GM12878 (cell line): ENCODE measurements at regions not wholly inside any gene's neighbourhood (a gene's known extent, or its start where the extent isn't known, plus 50 kb on each side); places are given as distances from the start of the nearest gene placed in this dataset.

ENCODE experiments used
- ATAC-seq: fragments of 200-7000 bp; cut with Tn5 transposase; 3 replicates; pipeline ENCODE4 v1.9.1; 2020; ENCODE audit warnings: mild to moderate bottlenecking, moderate library complexity
- BruUV-seq: library from RNA; stranded (reverse); fragments of 400-500 nt; replicated peaks from 2 replicates; lab custom pipeline; 2021; lab: Mats Ljungman, UMichigan
- CTCF ChIA-PET: fragments of 300-600 bp; sonication (Branson Sonifier 250); formaldehyde crosslinking; extraction: SDS; loops from one replicate; lab custom pipeline; 2021; ENCODE audit warnings: inconsistent platforms; lab: Yijun Ruan, JAX
- POLR2A ChIA-PET: fragments of 350-600 bp; formaldehyde crosslinking; extraction: SDS; loops from one replicate; lab custom pipeline; 2021; ENCODE audit warnings: inconsistent platforms; lab: Charles Lee
- RAD21 ChIA-PET: fragments of 300-600 bp; sonication (Branson Sonifier 250); formaldehyde crosslinking; loops from one replicate; lab custom pipeline; 2023; ENCODE audit warnings: antibody characterized with exemption; ENCODE audit not compliant: unreplicated experiment; lab: Charles Lee
- SMC1A ChIA-PET: fragments of 300-600 bp; sonication (Branson Sonifier 250); formaldehyde crosslinking; loops from one replicate; lab custom pipeline; 2023; ENCODE audit not compliant: unreplicated experiment, uncharacterized antibody; lab: Charles Lee
- DNase-seq: peaks from one replicate; pipeline ENCODE4 v3.0.0-alpha.2; 2011; ENCODE audit warnings: low read depth, low spot score
- FAIRE-seq: peaks from 3 replicates; lab custom pipeline; 2011; peaks lifted over from hg19 to GRCh38; lab: Jason Lieb, UNC
- H2AFZ ChIP-seq: 2 replicates; pipeline ENCODE4 v1.6.0; 2011; ENCODE audit warnings: low read depth, low read length, control low read depth; ENCODE audit not compliant: control insufficient read depth
- H3K27ac ChIP-seq: 2 replicates; pipeline ENCODE4 v1.5.1; 2011; ENCODE audit warnings: control low read depth; ENCODE audit not compliant: control insufficient read depth, insufficient read depth
- H3K27me3 ChIP-seq, 2 experiments: replicated peaks in 1 of 2; 2 replicates each; pipeline versions ENCODE4 v1.6.0 to v1.6.1; 2011; ENCODE audit warnings: low read length in 1 of 2; ENCODE audit not compliant: control insufficient read depth in 2 of 2, insufficient read depth in 2 of 2
- H3K36me3 ChIP-seq, 2 experiments: 2 replicates each; pipeline ENCODE4 v1.5.1; 2011; ENCODE audit warnings: low read length in 1 of 2; ENCODE audit not compliant: control insufficient read depth in 2 of 2, insufficient read depth in 2 of 2
- H3K4me1 ChIP-seq: 2 replicates; pipeline ENCODE4 v1.6.1; 2011; ENCODE audit warnings: mild to moderate bottlenecking, low read length, moderate library complexity, mixed read lengths; ENCODE audit not compliant: control insufficient read depth, insufficient read depth
- H3K4me2 ChIP-seq: 2 replicates; pipeline ENCODE4 v1.6.0; 2011; ENCODE audit warnings: control low read depth; ENCODE audit not compliant: control insufficient read depth, insufficient read depth
- H3K4me3 ChIP-seq: fragments of 200-600 bp; sonication (generic); 2 replicates; pipeline ENCODE4 v1.5.1; 2016
- H3K79me2 ChIP-seq: 2 replicates; pipeline ENCODE4 v1.6.0; 2011; ENCODE audit warnings: low read length; ENCODE audit not compliant: control insufficient read depth, insufficient read depth
- H3K9ac ChIP-seq: 2 replicates; pipeline ENCODE4 v1.8.0; 2011; ENCODE audit warnings: low read length, control low read depth, mixed read lengths; ENCODE audit not compliant: control insufficient read depth, insufficient read depth
- H3K9me3 ChIP-seq: replicated peaks from 3 replicates; pipeline ENCODE4 v1.5.1; 2011; ENCODE audit warnings: mild to moderate bottlenecking, low read length; ENCODE audit not compliant: control insufficient read depth, insufficient read depth
- H4K20me1 ChIP-seq: 2 replicates; pipeline ENCODE4 v1.6.0; 2011; ENCODE audit not compliant: control insufficient read depth, insufficient read depth
- ATF7 ChIP-seq: fragments of 450-650 bp; IDR thresholded peaks from 2 replicates; pipeline ENCODE4 v1.6.1; 2016; ENCODE audit warnings: low read depth, mild to moderate bottlenecking
- CREM ChIP-seq: IDR thresholded peaks from 2 replicates; pipeline ENCODE4 v1.6.1; 2014; ENCODE audit warnings: antibody characterized with exemption, low read depth
- FOXM1 ChIP-seq: IDR thresholded peaks from 2 replicates; pipeline ENCODE4 v1.6.1; 2012; ENCODE audit warnings: low read depth, mild to moderate bottlenecking, inconsistent platforms, low read length, moderate library complexity
- IRF4 ChIP-seq: IDR thresholded peaks from 2 replicates; pipeline ENCODE4 v1.6.1; 2011; ENCODE audit warnings: low read depth, low read length
- JUNB ChIP-seq: IDR thresholded peaks from 2 replicates; pipeline ENCODE4 v1.6.1; 2016; ENCODE audit warnings: antibody characterized with exemption, mild to moderate bottlenecking
- MYC ChIP-seq: IDR thresholded peaks from 2 replicates; pipeline ENCODE4 v1.6.1; 2011; ENCODE audit warnings: mild to moderate bottlenecking, low read length, moderate library complexity, inconsistent platforms; ENCODE audit not compliant: insufficient read depth, insufficient replicate concordance, insufficient read length, severe bottlenecking
- NFYB ChIP-seq: IDR thresholded peaks from 2 replicates; pipeline ENCODE4 v1.6.1; 2011; ENCODE audit warnings: low read depth, mild to moderate bottlenecking, low read length, improper control_type of control experiment, moderate library complexity; ENCODE audit not compliant: insufficient read depth
- SMAD1 ChIP-seq: fragments of 450-650 bp; IDR thresholded peaks from 2 replicates; pipeline ENCODE4 v1.6.1; 2018; ENCODE audit warnings: mild to moderate bottlenecking, low read depth; ENCODE audit not compliant: partially characterized antibody
- SMARCA5 ChIP-seq: fragments of 450-650 bp; IDR thresholded peaks from 2 replicates; pipeline ENCODE4 v1.6.1; 2017; ENCODE audit warnings: mild to moderate bottlenecking
- SP1 ChIP-seq: IDR thresholded peaks from one replicate; pipeline ENCODE4 v1.6.1; 2011; ENCODE audit warnings: low read depth, low read length
- SRF ChIP-seq, 2 experiments: IDR thresholded peaks; 2 replicates each; pipeline ENCODE4 v1.6.1; 2011; ENCODE audit warnings: low read depth in 2 of 2, low read length in 2 of 2, mild to moderate bottlenecking in 1 of 2, moderate library complexity in 1 of 2
- SUPT20H ChIP-seq: IDR thresholded peaks from 2 replicates; pipeline ENCODE4 v1.6.1; 2011; ENCODE audit warnings: low read depth, mild to moderate bottlenecking, low read length, moderate library complexity, borderline replicate concordance; ENCODE audit not compliant: control insufficient read depth
- YBX1 ChIP-seq: fragments of 450-650 bp; IDR thresholded peaks from 2 replicates; pipeline ENCODE4 v1.6.1; 2016; ENCODE audit warnings: antibody characterized with exemption
- YY1 ChIP-seq: IDR thresholded peaks from 2 replicates; pipeline ENCODE4 v1.6.1; 2011; ENCODE audit warnings: low read depth, mild to moderate bottlenecking, low read length
- ZBED1 ChIP-seq: IDR thresholded peaks from 2 replicates; pipeline ENCODE4 v1.6.1; 2016; ENCODE audit warnings: borderline replicate concordance
- ZZZ3 ChIP-seq: IDR thresholded peaks from 2 replicates; pipeline ENCODE4 v1.6.1; 2011; ENCODE audit warnings: low read depth; ENCODE audit not compliant: control insufficient read depth, insufficient read length
- WGBS: methylation state at CpG from one replicate; pipeline ENCODE4 v1.1.6; 2016; ENCODE audit warnings: low lambda C conversion rate; ENCODE audit not compliant: insufficient replicate concordance, insufficient coverage; ENCODE audit errors: missing lambda C conversion rate; 5-methylcytosine and 5-hydroxymethylcytosine counted together
- in situ Hi-C: fragments of 300-500 bp; cut with MboI; formaldehyde crosslinking; loops from 9 replicates; pipeline ENCODE4 v1.14.3; 2018; ENCODE audit warnings: mixed read lengths
- intact Hi-C: fragments of 100-400 bp; cut with micrococcal nuclease; formaldehyde crosslinking; loops from one replicate; pipeline ENCODE4 v1.14.2; 2022; ENCODE audit not compliant: unreplicated experiment
- TF ChIP-seq, protein P1 (sequence below): IDR thresholded peaks from 2 replicates; pipeline ENCODE4 v1.6.1; 2012; ENCODE audit warnings: mild to moderate bottlenecking, low read depth, low read length
- TF ChIP-seq, protein P2 (sequence below): IDR thresholded peaks from 2 replicates; pipeline ENCODE4 v1.6.1; 2011; ENCODE audit warnings: low read depth, low read length, improper control_type of control experiment, borderline replicate concordance
- TF ChIP-seq, protein P3 (sequence below): fragments of 150-350 bp; IDR thresholded peaks from 2 replicates; pipeline ENCODE4 v1.6.1; 2016; ENCODE audit warnings: low read depth, low read length

DNA sequence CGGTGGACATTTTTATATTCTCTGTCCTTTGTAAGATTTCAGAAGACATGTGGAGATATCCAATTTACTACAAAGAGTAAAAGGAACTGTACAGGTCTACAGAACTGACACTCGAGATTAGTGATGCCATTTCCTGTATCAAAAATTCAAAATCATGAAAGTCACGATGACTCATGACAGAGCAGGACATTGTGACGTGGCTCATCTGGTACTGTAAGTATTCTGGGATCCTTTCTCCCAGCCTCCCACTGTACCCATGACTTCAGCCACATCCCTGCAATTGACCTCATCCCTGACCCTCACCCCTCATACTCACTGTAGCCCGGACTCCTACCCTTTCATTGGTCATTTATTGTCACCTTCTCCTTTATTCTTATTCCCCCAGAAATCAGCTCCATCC, 736.5 kb downstream of the EPHA4 start:
- no peaks in the 10 kb centered on the region for H3K9me3 ChIP-seq
- intact Hi-C loops (no loop called here), in situ Hi-C loops (no loop called here)
- no peak overlapping the region for H2AFZ ChIP-seq
- no peak overlapping the region for H3K4me2 ChIP-seq
- TF ChIP-seq, protein P1, sequence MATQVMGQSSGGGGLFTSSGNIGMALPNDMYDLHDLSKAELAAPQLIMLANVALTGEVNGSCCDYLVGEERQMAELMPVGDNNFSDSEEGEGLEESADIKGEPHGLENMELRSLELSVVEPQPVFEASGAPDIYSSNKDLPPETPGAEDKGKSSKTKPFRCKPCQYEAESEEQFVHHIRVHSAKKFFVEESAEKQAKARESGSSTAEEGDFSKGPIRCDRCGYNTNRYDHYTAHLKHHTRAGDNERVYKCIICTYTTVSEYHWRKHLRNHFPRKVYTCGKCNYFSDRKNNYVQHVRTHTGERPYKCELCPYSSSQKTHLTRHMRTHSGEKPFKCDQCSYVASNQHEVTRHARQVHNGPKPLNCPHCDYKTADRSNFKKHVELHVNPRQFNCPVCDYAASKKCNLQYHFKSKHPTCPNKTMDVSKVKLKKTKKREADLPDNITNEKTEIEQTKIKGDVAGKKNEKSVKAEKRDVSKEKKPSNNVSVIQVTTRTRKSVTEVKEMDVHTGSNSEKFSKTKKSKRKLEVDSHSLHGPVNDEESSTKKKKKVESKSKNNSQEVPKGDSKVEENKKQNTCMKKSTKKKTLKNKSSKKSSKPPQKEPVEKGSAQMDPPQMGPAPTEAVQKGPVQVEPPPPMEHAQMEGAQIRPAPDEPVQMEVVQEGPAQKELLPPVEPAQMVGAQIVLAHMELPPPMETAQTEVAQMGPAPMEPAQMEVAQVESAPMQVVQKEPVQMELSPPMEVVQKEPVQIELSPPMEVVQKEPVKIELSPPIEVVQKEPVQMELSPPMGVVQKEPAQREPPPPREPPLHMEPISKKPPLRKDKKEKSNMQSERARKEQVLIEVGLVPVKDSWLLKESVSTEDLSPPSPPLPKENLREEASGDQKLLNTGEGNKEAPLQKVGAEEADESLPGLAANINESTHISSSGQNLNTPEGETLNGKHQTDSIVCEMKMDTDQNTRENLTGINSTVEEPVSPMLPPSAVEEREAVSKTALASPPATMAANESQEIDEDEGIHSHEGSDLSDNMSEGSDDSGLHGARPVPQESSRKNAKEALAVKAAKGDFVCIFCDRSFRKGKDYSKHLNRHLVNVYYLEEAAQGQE: no peak
- TF ChIP-seq, protein P2, sequence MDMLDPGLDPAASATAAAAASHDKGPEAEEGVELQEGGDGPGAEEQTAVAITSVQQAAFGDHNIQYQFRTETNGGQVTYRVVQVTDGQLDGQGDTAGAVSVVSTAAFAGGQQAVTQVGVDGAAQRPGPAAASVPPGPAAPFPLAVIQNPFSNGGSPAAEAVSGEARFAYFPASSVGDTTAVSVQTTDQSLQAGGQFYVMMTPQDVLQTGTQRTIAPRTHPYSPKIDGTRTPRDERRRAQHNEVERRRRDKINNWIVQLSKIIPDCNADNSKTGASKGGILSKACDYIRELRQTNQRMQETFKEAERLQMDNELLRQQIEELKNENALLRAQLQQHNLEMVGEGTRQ: no peak
- TF ChIP-seq SRF (IDR thresholded peaks at IDR 0.05; ENCODE audit: low read depth in 2 of 2, low read length in 2 of 2) (no peak), MYC (no peak), ATF7 (no peak), SP1 (no peak), SMAD1 (no peak), YY1 (no peak), YBX1 (no peak), ZBED1 (no peak), NFYB (no peak), ZZZ3 (no peak), SUPT20H (no peak), SMARCA5 (no peak), IRF4 (no peak), CREM (no peak), JUNB (no peak), FOXM1 (no peak)
- TF ChIP-seq, protein P3, sequence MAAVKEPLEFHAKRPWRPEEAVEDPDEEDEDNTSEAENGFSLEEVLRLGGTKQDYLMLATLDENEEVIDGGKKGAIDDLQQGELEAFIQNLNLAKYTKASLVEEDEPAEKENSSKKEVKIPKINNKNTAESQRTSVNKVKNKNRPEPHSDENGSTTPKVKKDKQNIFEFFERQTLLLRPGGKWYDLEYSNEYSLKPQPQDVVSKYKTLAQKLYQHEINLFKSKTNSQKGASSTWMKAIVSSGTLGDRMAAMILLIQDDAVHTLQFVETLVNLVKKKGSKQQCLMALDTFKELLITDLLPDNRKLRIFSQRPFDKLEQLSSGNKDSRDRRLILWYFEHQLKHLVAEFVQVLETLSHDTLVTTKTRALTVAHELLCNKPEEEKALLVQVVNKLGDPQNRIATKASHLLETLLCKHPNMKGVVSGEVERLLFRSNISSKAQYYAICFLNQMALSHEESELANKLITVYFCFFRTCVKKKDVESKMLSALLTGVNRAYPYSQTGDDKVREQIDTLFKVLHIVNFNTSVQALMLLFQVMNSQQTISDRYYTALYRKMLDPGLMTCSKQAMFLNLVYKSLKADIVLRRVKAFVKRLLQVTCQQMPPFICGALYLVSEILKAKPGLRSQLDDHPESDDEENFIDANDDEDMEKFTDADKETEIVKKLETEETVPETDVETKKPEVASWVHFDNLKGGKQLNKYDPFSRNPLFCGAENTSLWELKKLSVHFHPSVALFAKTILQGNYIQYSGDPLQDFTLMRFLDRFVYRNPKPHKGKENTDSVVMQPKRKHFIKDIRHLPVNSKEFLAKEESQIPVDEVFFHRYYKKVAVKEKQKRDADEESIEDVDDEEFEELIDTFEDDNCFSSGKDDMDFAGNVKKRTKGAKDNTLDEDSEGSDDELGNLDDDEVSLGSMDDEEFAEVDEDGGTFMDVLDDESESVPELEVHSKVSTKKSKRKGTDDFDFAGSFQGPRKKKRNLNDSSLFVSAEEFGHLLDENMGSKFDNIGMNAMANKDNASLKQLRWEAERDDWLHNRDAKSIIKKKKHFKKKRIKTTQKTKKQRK: no peak
- DNase-seq (no peak), FAIRE-seq (no peak), ATAC-seq (no peak)
- H4K20me1 ChIP-seq: no peaks in the 10 kb centered on the region
- ChIA-PET POLR2A (no interaction called here), SMC1A (no interaction called here), CTCF (no interaction called here), RAD21 (no interaction called here)
- no peak overlapping the region for H3K9ac ChIP-seq
- no TSS peak for BruUV-seq
- 9% methylated on average over 5 of the region's 5 CpGs for WGBS
- H3K4me1 ChIP-seq: no peaks in the 10 kb centered on the region
- no peaks in the 10 kb centered on the region for H3K27me3 ChIP-seq
- no peaks in the 10 kb centered on the region for H3K79me2 ChIP-seq
- H3K4me3 ChIP-seq: no peak overlapping the region
- no peak overlapping the region for H3K27ac ChIP-seq
- H3K36me3 ChIP-seq: no peaks in the 10 kb centered on the region
